BE2C (cell line): ENCODE measurements at regions not wholly inside any gene's neighbourhood (a gene's known extent, or its start where the extent isn't known, plus 50 kb on each side); places are given as distances from the start of the nearest gene placed in this dataset.

Experiments
- DNase-seq: peaks from one replicate; pipeline ENCODE4 v3.0.0-alpha.2; 2020
- H3K27me3 ChIP-seq: fragments of 250-450 bp; sonication (Bioruptor Pico); 2 replicates; pipeline ENCODE4 v1.5.1; 2020; ENCODE audit warnings: mild to moderate bottlenecking
- H3K36me3 ChIP-seq: fragments of 250-450 bp; sonication (Bioruptor Pico); 2 replicates; pipeline ENCODE4 v1.5.1; 2020; ENCODE audit warnings: mild to moderate bottlenecking
- H3K4me1 ChIP-seq: fragments of 250-450 bp; sonication (Bioruptor Pico); 2 replicates; pipeline ENCODE4 v1.5.1; 2020
- H3K4me3 ChIP-seq: 2 replicates; pipeline ENCODE4 v1.5.1; 2011; ENCODE audit warnings: low read depth, low read length
- H3K9me3 ChIP-seq: fragments of 250-450 bp; sonication (Bioruptor Pico); 2 replicates; pipeline ENCODE4 v1.5.1; 2020
- CTCF ChIP-seq: IDR thresholded peaks from 2 replicates; pipeline ENCODE4 v1.5.1; 2012; ENCODE audit warnings: mild to moderate bottlenecking, low read depth, low read length

DNA sequence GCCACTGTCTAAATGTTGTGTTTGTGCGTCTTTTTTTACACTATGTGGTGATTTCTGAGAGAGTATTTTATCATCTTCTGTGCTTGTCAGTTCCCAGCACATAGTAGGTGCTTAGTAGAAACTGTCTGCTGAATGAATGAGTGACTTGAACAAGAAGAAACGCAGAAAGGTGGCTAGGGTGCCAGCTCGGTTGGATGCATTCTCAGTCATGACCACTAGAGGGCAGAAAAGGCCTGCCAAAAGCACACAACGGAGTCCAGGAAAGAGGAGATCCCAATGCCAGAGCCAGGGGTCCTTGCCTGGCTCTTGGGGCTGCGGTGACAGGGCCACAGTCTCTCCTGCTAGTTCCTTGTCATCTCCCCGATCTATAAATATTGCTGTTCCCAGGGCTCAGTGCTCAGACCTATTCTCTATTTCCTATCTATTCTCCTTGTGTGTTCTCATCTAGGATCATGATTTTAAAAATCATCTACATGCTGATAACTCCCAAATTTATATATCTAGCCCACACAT is 57.3 kb upstream of the CCL1 start:
- Histone ChIP-seq H3K27me3 (peaks cover 13% of the 10 kb centered on the region), H3K4me1 (no peaks in the 10 kb centered on the region), H3K36me3 (no peaks in the 10 kb centered on the region), H3K4me3 (no peak overlapping the region), H3K9me3 (no peaks in the 10 kb centered on the region)
- DNase-seq: peak; percentile 75
- TF ChIP-seq CTCF: peak; percentile 96

DNA sequence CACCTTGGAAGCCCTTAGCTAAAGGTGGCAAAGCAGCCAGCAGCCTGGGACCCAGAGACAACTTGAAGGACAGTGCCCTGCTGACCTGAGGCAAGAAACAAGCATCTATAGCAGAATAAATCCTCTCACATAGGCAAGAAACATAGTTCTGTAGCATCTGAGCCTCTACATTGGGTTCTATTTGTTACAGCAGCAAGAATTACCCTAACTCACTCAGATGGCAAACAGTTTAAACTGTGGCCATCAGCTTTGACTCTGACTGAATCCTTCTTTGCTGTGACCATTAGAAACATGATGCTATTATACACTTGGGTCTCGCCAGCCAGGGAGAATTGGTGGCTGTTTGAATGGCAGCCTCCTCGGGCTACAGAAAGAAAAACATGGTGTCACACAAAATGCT is 53.1 kb upstream of the CCL1 start:
- Histone ChIP-seq H3K36me3 (no peaks in the 10 kb centered on the region), H3K4me1 (no peaks in the 10 kb centered on the region), H3K4me3 (no peak overlapping the region), H3K9me3 (no peaks in the 10 kb centered on the region), H3K27me3 (peaks cover 13% of the 10 kb centered on the region)
- TF ChIP-seq CTCF: no peak
- no peak for DNase-seq

GRCh38 chr17:34414339-34414738 is 51.3 kb upstream of the CCL1 start:
- H3K27me3 ChIP-seq: peaks cover 6% of the 10 kb centered on the region
- TF ChIP-seq CTCF: no peak
- H3K36me3 ChIP-seq: no peaks in the 10 kb centered on the region
- no peaks in the 10 kb centered on the region for H3K4me1 ChIP-seq
- no peaks in the 10 kb centered on the region for H3K9me3 ChIP-seq
- H3K4me3 ChIP-seq: no peak overlapping the region
- no peak for DNase-seq

DNA sequence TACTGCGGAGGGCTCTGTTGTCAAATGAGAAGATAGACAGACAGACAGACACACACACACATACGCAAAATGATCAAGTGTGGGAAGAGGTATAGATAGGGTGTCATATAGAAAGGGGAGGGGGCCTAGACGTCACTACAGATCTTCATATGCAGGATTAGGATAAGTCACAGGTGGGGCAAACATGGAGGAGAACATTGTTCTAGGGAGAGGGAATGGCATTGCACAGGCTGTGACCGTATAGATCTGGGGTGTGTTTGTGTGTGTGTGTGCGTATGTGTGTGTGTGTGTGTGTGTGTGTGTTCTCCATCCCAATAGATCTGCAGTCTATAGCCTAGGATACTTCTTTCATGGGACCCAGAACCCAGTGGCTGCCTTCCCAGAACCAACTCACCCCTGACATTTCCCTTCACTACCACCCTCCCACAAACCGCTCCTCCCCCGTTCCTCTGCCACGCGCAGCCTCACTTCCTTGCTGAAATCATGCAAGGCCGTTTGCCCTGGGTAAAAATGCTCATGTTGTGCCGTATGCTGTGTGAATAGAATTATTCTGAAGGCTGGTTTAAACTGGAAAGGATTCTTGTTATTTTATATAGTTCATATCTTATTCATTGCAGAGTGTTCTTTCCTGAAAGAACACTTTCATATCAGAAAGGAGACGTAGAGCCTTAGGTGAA is 50.5 kb upstream of the CCL1 start:
- DNase-seq: no peak
- no peak for TF ChIP-seq CTCF
- H3K4me1 ChIP-seq: no peaks in the 10 kb centered on the region
- H3K27me3 ChIP-seq: peaks cover 6% of the 10 kb centered on the region
- H3K36me3 ChIP-seq: no peaks in the 10 kb centered on the region
- no peaks in the 10 kb centered on the region for H3K9me3 ChIP-seq
- no peak overlapping the region for H3K4me3 ChIP-seq

- H3K36me3 ChIP-seq: no peaks in the 10 kb centered on the region
- no peak for TF ChIP-seq CTCF
- H3K27me3 ChIP-seq: peaks cover 2% of the 10 kb centered on the region; the same call in 1 of the 2 replicates
- no peak for DNase-seq
- no peak overlapping the region for H3K4me3 ChIP-seq
- no peaks in the 10 kb centered on the region for H3K4me1 ChIP-seq
- H3K9me3 ChIP-seq: no peaks in the 10 kb centered on the region
Measured at GRCh38 chr17:34412965-34413441, 50.0 kb upstream of the CCL1 start.
